HAP-1 (cell line): ENCODE measurements at regions not wholly inside any gene's neighbourhood (a gene's known extent, or its start where the extent isn't known, plus 50 kb on each side); places are given as distances from the start of the nearest gene placed in this dataset.

Source experiments
- DNase-seq, 2 experiments: peaks; one replicate each; pipeline ENCODE4 v3.0.0-alpha.2; 2016 to 2020; ENCODE audit warnings: low spot score in 2 of 2
- H3K27me3 ChIP-seq: fragments of 250-450 bp; sonication (Bioruptor Pico); 2 replicates; pipeline ENCODE4 v1.5.1; 2020; ENCODE audit warnings: low read depth, mild to moderate bottlenecking, moderate library complexity
- H3K36me3 ChIP-seq: fragments of 250-450 bp; sonication (Bioruptor Pico); replicated peaks from 2 replicates; pipeline ENCODE4 v1.5.1; 2020; ENCODE audit warnings: mild to moderate bottlenecking
- H3K4me1 ChIP-seq: fragments of 250-450 bp; sonication (Bioruptor Pico); 2 replicates; pipeline ENCODE4 v1.5.1; 2020; ENCODE audit warnings: mild to moderate bottlenecking
- H3K4me3 ChIP-seq: fragments of 250-450 bp; sonication (Bioruptor Pico); 2 replicates; pipeline ENCODE4 v1.5.1; 2020; ENCODE audit warnings: mild to moderate bottlenecking, moderate library complexity
- H3K9me3 ChIP-seq: fragments of 250-450 bp; sonication (Bioruptor Pico); 2 replicates; pipeline ENCODE4 v1.5.1; 2020; ENCODE audit warnings: mild to moderate bottlenecking, moderate library complexity
- in situ Hi-C: fragments of 300-500 bp; cut with MboI; formaldehyde crosslinking; loops from 3 replicates; pipeline ENCODE4 v1.14.3; 2020; ENCODE audit warnings: low sequenced_read_pairs, inconsistent platforms, mixed read lengths

- H3K4me3 ChIP-seq: no peak overlapping the region
- no peaks in the 10 kb centered on the region for H3K9me3 ChIP-seq
- DNase-seq: no peak
- in situ Hi-C loops: loop anchor here (25.0 kb wide), 2 partner anchors 269 to 644 kb away; partner anchors contain the start of genes APOB, GDF7 and HS1BP3
- H3K4me1 ChIP-seq: no peaks in the 10 kb centered on the region
- no peaks in the 10 kb centered on the region for H3K36me3 ChIP-seq
- no peaks in the 10 kb centered on the region for H3K27me3 ChIP-seq
Observed at GRCh38 chr2:21306235-21306634, 182.5 kb downstream of the TDRD15 start.

- no peaks in the 10 kb centered on the region for H3K27me3 ChIP-seq
- in situ Hi-C loops: loop anchor here (25.0 kb wide), 2 partner anchors 270 to 645 kb away; partner anchors contain the start of genes APOB, GDF7 and HS1BP3
- no peaks in the 10 kb centered on the region for H3K9me3 ChIP-seq
- H3K36me3 ChIP-seq: no peaks in the 10 kb centered on the region
- H3K4me3 ChIP-seq: no peak overlapping the region
- DNase-seq: no peak
- H3K4me1 ChIP-seq: no peaks in the 10 kb centered on the region
Observed at GRCh38 chr2:21307037-21307436, 183.3 kb downstream of the TDRD15 start.

DNA sequence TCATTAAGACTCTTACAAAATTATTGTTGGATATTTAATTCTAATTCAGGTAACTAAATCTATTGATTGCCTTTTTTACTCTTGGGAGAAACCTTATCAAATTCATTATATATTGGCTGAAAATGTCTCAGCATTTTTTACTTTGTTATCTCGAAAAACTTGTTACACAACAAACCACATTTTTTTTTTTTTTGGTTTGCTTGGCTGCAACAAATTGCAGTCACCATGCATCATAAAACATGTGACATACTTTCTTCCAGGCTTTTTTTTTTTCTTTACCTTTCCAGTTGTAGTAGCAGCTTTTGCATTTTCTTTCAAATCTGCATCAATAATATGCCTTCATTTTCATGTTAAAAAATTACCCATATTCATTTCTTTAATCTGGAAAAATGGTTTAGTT, 186.7 kb downstream of the TDRD15 start:
- Histone ChIP-seq H3K4me1 (peaks cover 13% of the 10 kb centered on the region), H3K9me3 (no peaks in the 10 kb centered on the region), H3K36me3 (no peaks in the 10 kb centered on the region), H3K27me3 (no peaks in the 10 kb centered on the region), H3K4me3 (no peak overlapping the region)
- in situ Hi-C loops: loop anchor here (10.0 to 25.0 kb wide), 3 partner anchors 136 to 648 kb away; partner anchors contain the start of genes APOB, GDF7 and HS1BP3
- no peak for DNase-seq

DNA sequence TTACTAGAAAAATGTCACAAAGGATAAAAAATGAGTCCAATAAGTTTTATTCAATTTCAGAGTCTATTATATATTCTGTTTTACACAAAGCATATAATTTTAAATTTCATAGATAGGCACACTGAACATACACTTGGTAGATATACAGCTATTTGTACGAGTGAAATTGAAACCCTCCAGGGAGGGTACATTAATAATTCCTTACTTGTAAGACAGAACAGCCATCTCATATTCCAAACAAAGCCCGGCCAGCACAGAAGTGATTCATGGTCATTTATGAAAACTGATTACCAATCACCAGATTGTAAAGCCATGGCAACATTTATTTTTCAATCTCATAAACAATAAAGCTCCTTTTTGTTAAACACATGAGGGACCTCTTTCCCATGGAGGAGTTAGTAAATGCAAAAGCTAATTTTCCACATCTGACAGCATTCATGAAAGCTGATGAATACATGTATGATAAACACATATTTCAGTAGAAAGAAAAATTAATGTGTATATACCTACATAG, 190.6 kb downstream of the TDRD15 start:
- in situ Hi-C loops: loop anchor here (10.0 to 25.0 kb wide), 3 partner anchors 140 to 652 kb away; partner anchors contain the start of genes APOB, GDF7 and HS1BP3
- DNase-seq: peak in 1 of 2 experiments; percentile 29
- H3K27me3 ChIP-seq: no peaks in the 10 kb centered on the region

GRCh38 chr2:21317131-21317530, 193.4 kb downstream of the TDRD15 start:
- DNase-seq: peak; percentile 65 to 78

More for the DNA sequence above, 190.6 kb downstream of the TDRD15 start:
- Histone ChIP-seq H3K9me3 (no peaks in the 10 kb centered on the region), H3K36me3 (no peaks in the 10 kb centered on the region), H3K4me1 (peaks cover 13% of the 10 kb centered on the region), H3K4me3 (no peak overlapping the region)

GRCh38 chr2:21318263-21318662, 194.5 kb downstream of the TDRD15 start:
- in situ Hi-C loops: loop anchor here (10.0 to 25.0 kb wide), 3 partner anchors 143 to 656 kb away; partner anchors contain the start of genes APOB, GDF7 and HS1BP3
- Histone ChIP-seq H3K36me3 (no peaks in the 10 kb centered on the region), H3K9me3 (no peaks in the 10 kb centered on the region), H3K4me1 (peaks cover 13% of the 10 kb centered on the region), H3K4me3 (no peak overlapping the region), H3K27me3 (no peaks in the 10 kb centered on the region)
- no peak for DNase-seq

More at GRCh38 chr2:21317131-21317530, 193.4 kb downstream of the TDRD15 start:
- in situ Hi-C loops: loop anchor here (10.0 to 25.0 kb wide), 3 partner anchors 142 to 655 kb away; partner anchors contain the start of genes APOB, GDF7 and HS1BP3
- Histone ChIP-seq H3K4me3 (no peak overlapping the region), H3K4me1 (peaks cover 13% of the 10 kb centered on the region), H3K36me3 (no peaks in the 10 kb centered on the region), H3K27me3 (no peaks in the 10 kb centered on the region), H3K9me3 (no peaks in the 10 kb centered on the region)

DNA sequence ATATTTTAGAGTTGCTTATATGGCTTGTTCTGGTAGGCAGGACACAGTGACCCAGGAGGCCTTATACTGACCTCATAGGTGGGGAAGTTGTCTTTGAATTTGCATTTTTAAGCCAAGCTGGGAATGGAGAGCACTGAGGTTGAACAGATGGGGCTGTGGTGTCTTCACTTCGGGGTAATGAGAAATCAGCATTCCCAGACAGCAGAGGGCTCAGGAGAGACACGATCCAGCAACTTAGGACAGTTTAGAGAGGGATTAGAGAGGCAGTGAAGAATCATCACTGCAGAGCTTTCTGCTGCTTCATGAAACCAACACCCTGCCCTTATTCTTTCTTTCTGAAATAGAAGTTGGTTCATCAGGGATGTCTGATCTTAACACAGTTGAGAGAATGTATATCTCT, 202.4 kb downstream of the TDRD15 start:
- no peak for DNase-seq
- H3K36me3 ChIP-seq: no peaks in the 10 kb centered on the region
- no peaks in the 10 kb centered on the region for H3K4me1 ChIP-seq
- in situ Hi-C loops: no loop called here
- H3K9me3 ChIP-seq: no peaks in the 10 kb centered on the region
- H3K4me3 ChIP-seq: no peak overlapping the region
- H3K27me3 ChIP-seq: no peaks in the 10 kb centered on the region; the same call in 1 of the 2 replicates

- H3K27me3 ChIP-seq: no peaks in the 10 kb centered on the region; the same call in 1 of the 2 replicates
Observed at GRCh38 chr2:21328177-21328576, 204.4 kb downstream of the TDRD15 start.

DNA sequence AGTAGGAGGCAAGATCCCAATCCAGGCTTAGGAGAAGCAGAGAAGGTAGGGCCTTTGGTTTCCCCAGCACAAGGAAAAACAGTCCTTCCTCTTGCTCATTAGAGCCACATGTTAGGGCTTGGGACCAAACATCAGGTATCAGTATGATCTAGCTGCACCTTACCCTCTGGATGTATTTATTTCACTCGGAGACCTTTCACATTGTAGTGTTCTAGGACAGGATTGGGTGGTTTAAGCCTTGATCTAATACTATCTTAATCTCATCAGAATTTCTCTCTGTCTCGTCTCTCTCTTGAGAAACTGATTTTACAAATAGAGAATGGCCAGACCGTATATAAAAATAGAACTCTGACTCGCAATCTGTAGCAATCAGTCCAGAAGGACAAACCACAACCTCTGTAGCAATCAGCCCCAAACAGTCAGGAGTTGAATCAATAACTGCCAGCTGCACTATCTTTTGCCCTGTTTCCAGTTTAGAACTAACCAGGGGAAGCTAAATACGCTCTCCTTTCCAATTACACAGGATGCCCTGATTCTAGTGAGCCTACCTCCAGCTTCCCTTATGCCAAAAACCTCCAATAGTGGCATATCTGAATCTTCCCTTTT, 207.1 kb downstream of the TDRD15 start:
- H3K27me3 ChIP-seq: no peaks in the 10 kb centered on the region; the same call in 1 of the 2 replicates
- in situ Hi-C loops: no loop called here
- H3K9me3 ChIP-seq: no peaks in the 10 kb centered on the region
- H3K4me1 ChIP-seq: no peaks in the 10 kb centered on the region
- H3K4me3 ChIP-seq: no peak overlapping the region
- no peak for DNase-seq
- H3K36me3 ChIP-seq: no peaks in the 10 kb centered on the region

More at GRCh38 chr2:21328177-21328576, 204.4 kb downstream of the TDRD15 start:
- no peaks in the 10 kb centered on the region for H3K36me3 ChIP-seq
- H3K4me1 ChIP-seq: no peaks in the 10 kb centered on the region
- DNase-seq: no peak
- no peaks in the 10 kb centered on the region for H3K9me3 ChIP-seq
- H3K4me3 ChIP-seq: no peak overlapping the region
- in situ Hi-C loops: no loop called here

DNA sequence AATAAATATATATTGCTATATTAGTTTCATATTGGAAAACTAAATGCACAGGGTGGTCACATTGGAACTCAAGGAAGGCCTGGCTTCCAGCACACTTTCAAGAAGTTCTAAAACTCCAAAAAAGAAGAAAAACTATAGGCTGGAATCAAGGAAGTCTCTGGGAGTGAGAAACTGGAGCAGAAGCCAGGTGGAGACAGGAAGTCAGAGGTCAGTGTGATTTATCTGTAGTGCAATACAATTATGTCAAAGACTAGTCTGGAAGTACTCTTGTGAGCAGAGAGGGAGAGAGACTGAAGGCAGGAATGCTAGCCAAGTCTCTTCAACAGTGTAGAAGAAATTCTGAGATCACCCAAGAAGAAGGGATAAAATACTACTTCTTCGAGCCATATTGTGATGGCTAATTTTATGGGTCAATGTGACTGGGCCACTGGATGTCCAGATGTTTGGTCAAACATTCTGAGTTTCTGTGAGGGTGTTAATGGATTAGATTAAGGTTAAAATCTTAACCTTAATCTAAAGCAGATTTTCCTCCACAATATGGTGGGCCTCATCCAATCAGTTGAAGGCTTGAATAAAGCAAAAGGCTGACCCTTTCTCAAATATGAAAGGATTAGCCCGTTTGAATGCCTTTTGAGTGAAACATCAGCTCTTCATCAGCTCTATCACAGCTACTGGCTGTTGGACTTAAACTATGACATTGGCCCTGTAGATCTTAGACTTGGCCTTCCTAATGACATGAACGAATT, 208.0 kb downstream of the TDRD15 start:
- Histone ChIP-seq H3K4me1 (no peaks in the 10 kb centered on the region), H3K9me3 (no peaks in the 10 kb centered on the region), H3K4me3 (no peak overlapping the region), H3K27me3 (no peaks in the 10 kb centered on the region; the same call in 1 of the 2 replicates), H3K36me3 (no peaks in the 10 kb centered on the region)
- DNase-seq: no peak
- in situ Hi-C loops: no loop called here

- H3K27me3 ChIP-seq: no peaks in the 10 kb centered on the region; the same call in 1 of the 2 replicates
- in situ Hi-C loops: no loop called here
- DNase-seq: peak in 1 of 2 experiments; percentile 44
- H3K9me3 ChIP-seq: no peaks in the 10 kb centered on the region
- no peaks in the 10 kb centered on the region for H3K4me1 ChIP-seq
- H3K36me3 ChIP-seq: no peaks in the 10 kb centered on the region
- no peak overlapping the region for H3K4me3 ChIP-seq
Observed at GRCh38 chr2:21332993-21333625, 209.3 kb downstream of the TDRD15 start.

GRCh38 chr2:21333684-21334083, 209.9 kb downstream of the TDRD15 start:
- Histone ChIP-seq H3K9me3 (no peaks in the 10 kb centered on the region), H3K4me1 (no peaks in the 10 kb centered on the region), H3K36me3 (no peaks in the 10 kb centered on the region), H3K4me3 (no peak overlapping the region), H3K27me3 (no peaks in the 10 kb centered on the region; the same call in 1 of the 2 replicates)
- in situ Hi-C loops: no loop called here
- no peak for DNase-seq

GRCh38 chr2:21346984-21347383, 223.2 kb downstream of the TDRD15 start:
- in situ Hi-C loops: no loop called here
- H3K4me1 ChIP-seq: no peaks in the 10 kb centered on the region
- H3K9me3 ChIP-seq: no peaks in the 10 kb centered on the region
- no peak for DNase-seq
- no peaks in the 10 kb centered on the region; the same call in 1 of the 2 replicates for H3K27me3 ChIP-seq
- no peak overlapping the region for H3K4me3 ChIP-seq
- no peaks in the 10 kb centered on the region for H3K36me3 ChIP-seq
